ENCODE measurements at regions not wholly inside any gene's neighbourhood (a gene's known extent, or its start where the extent isn't known, plus 50 kb on each side); places are given as distances from the start of the nearest gene placed in this dataset.
A peak's percentile ranks its signal among the peaks of the same experiment; 100 is the strongest.

DNA sequence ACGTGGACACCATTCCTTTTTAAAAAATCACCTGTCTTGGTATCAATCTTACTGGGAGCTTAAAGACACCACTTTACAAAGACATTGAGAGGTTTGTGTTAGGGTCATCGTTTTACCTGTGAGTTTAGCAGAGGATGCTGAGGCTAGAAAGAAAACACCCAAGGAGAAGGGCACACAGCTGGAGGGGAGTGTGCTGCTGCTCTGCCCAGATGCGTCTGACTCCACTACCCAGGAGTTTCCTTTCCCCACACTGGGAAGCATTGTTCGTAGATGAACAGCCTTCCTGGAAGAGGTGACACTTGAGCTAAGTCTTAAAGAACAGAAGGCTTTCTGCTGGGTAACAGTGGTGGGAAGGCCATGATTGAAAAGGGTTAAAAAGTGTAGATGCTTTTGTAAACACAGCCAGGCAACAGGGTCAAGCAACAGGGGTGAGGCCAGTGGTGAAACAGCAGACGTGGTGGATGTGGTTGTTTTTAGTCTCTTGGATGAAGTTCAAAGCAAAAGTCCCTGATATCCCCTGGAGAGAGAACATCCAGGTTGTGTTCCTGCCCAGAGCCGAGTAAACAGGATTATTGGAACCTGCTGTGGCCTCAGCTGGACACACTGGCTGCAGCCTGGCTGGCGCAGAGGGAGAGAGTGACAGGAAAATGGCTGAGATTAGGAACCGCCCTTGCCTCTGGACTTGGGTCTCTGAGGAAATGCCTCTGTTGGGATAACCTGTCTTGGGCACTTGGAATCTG, 198.6 kb upstream of the JUN start:
- H3K9me3 ChIP-seq (ENCODE audit: insufficient read depth in 2 of 2, low read depth in 1 of 2, low read length in 1 of 2) = no peaks in the 10 kb centered on the region
- DNase-seq (ENCODE audit: low read depth in 1 of 2, low spot score in 2 of 2) (no peak), FAIRE-seq (no peak)
- H4K8ac ChIP-seq (ENCODE audit: extremely low read depth, insufficient read depth, low read length) = no peak overlapping the region
- H3K79me1 ChIP-seq (ENCODE audit: low read depth, low read length) = no peaks in the 10 kb centered on the region
- H3K4me2 ChIP-seq (ENCODE audit: insufficient read depth in 1 of 2, low read depth in 2 of 2, low read length in 2 of 2) = no peak overlapping the region
- H4K91ac ChIP-seq (replicated peaks; ENCODE audit: insufficient read length, low read length) = no peak overlapping the region
- H3K79me2 ChIP-seq (ENCODE audit: control insufficient read depth in 1 of 2, insufficient read depth in 2 of 2, low read length in 2 of 2) = no peaks in the 10 kb centered on the region; a peak in 1 of 4 replicates
- peak overlapping the region; percentile 65; the same call in 1 of the 2 replicates for H2AFZ ChIP-seq (ENCODE audit: low read length)
- no peak overlapping the region for H2BK5ac ChIP-seq (ENCODE audit: low read depth, low read length)
- no peak overlapping the region for H3K4me3 ChIP-seq (ENCODE audit: extremely low read depth in 1 of 4, insufficient read depth in 2 of 4, low read depth in 3 of 4, low read length in 4 of 4)
- ChIA-PET POLR2A (ENCODE audit: partially characterized antibody) (no interaction called here), CTCF (ENCODE audit: partially characterized antibody) (interaction anchor here (0.8 to 1.7 kb wide), 3 partner anchors 140 to 716 kb away, joined by 3 to 4 read pairs (median 3); no protein-coding TSS in a partner anchor)
- no peak overlapping the region; the same call in 1 of the 2 replicates for H3K18ac ChIP-seq (ENCODE audit: extremely low read depth, low read length)
- no peak overlapping the region for H3K27ac ChIP-seq (ENCODE audit: low read depth, low read length)
- no peak overlapping the region; the same call in 1 of the 2 replicates for H2BK15ac ChIP-seq (ENCODE audit: low read length)
- H2BK20ac ChIP-seq (ENCODE audit: low read length) = peak overlapping the region; percentile 51; the same call in 1 of the 2 replicates
- no peak overlapping the region for H2BK120ac ChIP-seq (replicated peaks; ENCODE audit: low read depth, low read length)
- no peaks in the 10 kb centered on the region for H3K36me3 ChIP-seq (ENCODE audit: control insufficient read depth in 2 of 4, insufficient read depth in 4 of 4, low read length in 3 of 4)
- peak overlapping the region; percentile 40; the same call in 1 of the 2 replicates for H2BK12ac ChIP-seq (ENCODE audit: low read depth, low read length)
- no peaks in the 10 kb centered on the region; the same call in 1 of the 2 replicates for H3K23me2 ChIP-seq (ENCODE audit: low read depth, low read length)
- H3K27me3 ChIP-seq (replicated peaks in 1 of 4; ENCODE audit: control insufficient read depth in 3 of 4, extremely low read depth in 1 of 4, insufficient read depth in 3 of 4, low read length in 3 of 4) = no peaks in the 10 kb centered on the region; a peak in 1 of 7 replicates
- no peak overlapping the region for H2AK5ac ChIP-seq (ENCODE audit: low read depth, low read length)
- H4K5ac ChIP-seq (ENCODE audit: insufficient read length, low read depth, low read length) = no peak overlapping the region
- no peaks in the 10 kb centered on the region for H4K20me1 ChIP-seq (replicated peaks in 1 of 2; ENCODE audit: control insufficient read depth in 1 of 2, insufficient read depth in 2 of 2, low read length in 2 of 2)
- 77% methylated on average over 8 of the region's 8 CpGs; no CpG with 5 or more reads in 1 of the 2 experiments for WGBS, 2 experiments (ENCODE audit: extremely low coverage in 1 of 2, insufficient coverage in 1 of 2, insufficient read length in 1 of 2, insufficient replicate concordance in 2 of 2, low coverage in 1 of 2, low lambda C conversion rate in 2 of 2, missing lambda C conversion rate in 1 of 2)
- H3K14ac ChIP-seq (ENCODE audit: insufficient read length) = no peak overlapping the region
- no peak overlapping the region for H3K23ac ChIP-seq (ENCODE audit: insufficient read length)
- H3K9ac ChIP-seq (replicated peaks in 1 of 4; ENCODE audit: extremely low read depth in 1 of 4, low read depth in 3 of 4, low read length in 3 of 4) = no peak overlapping the region
- peaks cover 0 to 10% (median 6%) of the 10 kb centered on the region in 4 experiments; a peak in 5 of 7 replicates for H3K4me1 ChIP-seq (replicated peaks in 1 of 4; ENCODE audit: control insufficient read depth in 3 of 4, insufficient read depth in 4 of 4, low read length in 3 of 4)
- H3K56ac ChIP-seq (replicated peaks; ENCODE audit: insufficient read length, low read depth, low read length) = no peak overlapping the region
- H3K4ac ChIP-seq (replicated peaks; ENCODE audit: insufficient read length, low read depth, low read length) = no peak overlapping the region
- TF ChIP-seq CHD2 (IDR thresholded peaks at IDR 0.05; ENCODE audit: low read length) (no peak), CEBPB (IDR thresholded peaks at IDR 0.05; ENCODE audit: low read depth, low read length) (no peak), TAF7 (optimal IDR thresholded peaks at IDR 0.05; ENCODE audit: borderline replicate concordance, low read depth, low read length) (peak; percentile 28), BRCA1 (IDR thresholded peaks at IDR 0.05; ENCODE audit: low read depth, low read length) (no peak), BACH1 (IDR thresholded peaks at IDR 0.05; ENCODE audit: low read length) (no peak), GABPA (IDR thresholded peaks at IDR 0.05; ENCODE audit: borderline replicate concordance, insufficient read depth, low read length) (no peak), TBP (IDR thresholded peaks at IDR 0.05; ENCODE audit: low read depth, low read length) (no peak), YY1 (IDR thresholded peaks at IDR 0.05; ENCODE audit: low read depth, low read length) (0 out of 2 replicates have a peak, but pooled peaks have one; percentile 19), RXRA (IDR thresholded peaks at IDR 0.05; ENCODE audit: insufficient read depth, low read depth, low read length) (no peak), NANOG (IDR thresholded peaks at IDR 0.05; ENCODE audit: insufficient read depth, low read depth, low read length, poor library complexity, severe bottlenecking) (peak; percentile 35)
- TF ChIP-seq, protein P1, sequence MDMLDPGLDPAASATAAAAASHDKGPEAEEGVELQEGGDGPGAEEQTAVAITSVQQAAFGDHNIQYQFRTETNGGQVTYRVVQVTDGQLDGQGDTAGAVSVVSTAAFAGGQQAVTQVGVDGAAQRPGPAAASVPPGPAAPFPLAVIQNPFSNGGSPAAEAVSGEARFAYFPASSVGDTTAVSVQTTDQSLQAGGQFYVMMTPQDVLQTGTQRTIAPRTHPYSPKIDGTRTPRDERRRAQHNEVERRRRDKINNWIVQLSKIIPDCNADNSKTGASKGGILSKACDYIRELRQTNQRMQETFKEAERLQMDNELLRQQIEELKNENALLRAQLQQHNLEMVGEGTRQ (IDR thresholded peaks at IDR 0.05; ENCODE audit: low read length) = no peak
- TF ChIP-seq, protein P2, sequence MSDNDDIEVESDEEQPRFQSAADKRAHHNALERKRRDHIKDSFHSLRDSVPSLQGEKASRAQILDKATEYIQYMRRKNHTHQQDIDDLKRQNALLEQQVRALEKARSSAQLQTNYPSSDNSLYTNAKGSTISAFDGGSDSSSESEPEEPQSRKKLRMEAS (IDR thresholded peaks at IDR 0.05) = no peak

Measured in H1 (cell line).